ENCODE measurements at regions not wholly inside any gene's neighbourhood (a gene's known extent, or its start where the extent isn't known, plus 50 kb on each side); places are given as distances from the start of the nearest gene placed in this dataset.

- no peak for DNase-seq (ENCODE audit: low read depth)
Measured at GRCh38 chr6:91982559-91982958, 1395.7 kb upstream of the MAP3K7 start.

DNA sequence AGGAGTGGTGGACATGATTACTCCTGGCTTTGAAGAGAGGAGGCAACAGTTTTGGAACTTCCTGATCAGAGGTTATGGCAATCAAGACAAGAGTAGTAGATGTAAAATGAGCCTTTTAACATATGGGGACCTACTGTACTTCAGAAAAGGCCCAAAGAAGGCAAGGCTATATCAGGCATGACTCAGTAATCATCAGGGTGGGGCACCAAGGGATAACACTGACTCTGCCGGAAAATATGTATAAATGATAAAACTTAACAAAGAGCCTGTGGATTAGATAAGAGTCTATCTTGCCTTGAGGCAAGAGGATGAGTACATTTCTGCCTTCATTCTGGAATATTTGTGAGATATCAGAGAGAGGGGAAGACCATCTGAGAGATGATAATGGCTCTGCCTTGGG is 1389.9 kb upstream of the MAP3K7 start:
- H3K4me3 ChIP-seq (ENCODE audit: low read depth, low read length) = no peak overlapping the region
- TF ChIP-seq, protein P1, sequence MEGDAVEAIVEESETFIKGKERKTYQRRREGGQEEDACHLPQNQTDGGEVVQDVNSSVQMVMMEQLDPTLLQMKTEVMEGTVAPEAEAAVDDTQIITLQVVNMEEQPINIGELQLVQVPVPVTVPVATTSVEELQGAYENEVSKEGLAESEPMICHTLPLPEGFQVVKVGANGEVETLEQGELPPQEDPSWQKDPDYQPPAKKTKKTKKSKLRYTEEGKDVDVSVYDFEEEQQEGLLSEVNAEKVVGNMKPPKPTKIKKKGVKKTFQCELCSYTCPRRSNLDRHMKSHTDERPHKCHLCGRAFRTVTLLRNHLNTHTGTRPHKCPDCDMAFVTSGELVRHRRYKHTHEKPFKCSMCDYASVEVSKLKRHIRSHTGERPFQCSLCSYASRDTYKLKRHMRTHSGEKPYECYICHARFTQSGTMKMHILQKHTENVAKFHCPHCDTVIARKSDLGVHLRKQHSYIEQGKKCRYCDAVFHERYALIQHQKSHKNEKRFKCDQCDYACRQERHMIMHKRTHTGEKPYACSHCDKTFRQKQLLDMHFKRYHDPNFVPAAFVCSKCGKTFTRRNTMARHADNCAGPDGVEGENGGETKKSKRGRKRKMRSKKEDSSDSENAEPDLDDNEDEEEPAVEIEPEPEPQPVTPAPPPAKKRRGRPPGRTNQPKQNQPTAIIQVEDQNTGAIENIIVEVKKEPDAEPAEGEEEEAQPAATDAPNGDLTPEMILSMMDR (IDR thresholded peaks at IDR 0.05; ENCODE audit: control insufficient read depth, extremely low read depth, insufficient read depth) = no peak
- DNase-seq (ENCODE audit: low read depth) = no peak

More at GRCh38 chr6:91982559-91982958, 1395.7 kb upstream of the MAP3K7 start:
- no peak overlapping the region for H3K4me3 ChIP-seq (ENCODE audit: low read depth, low read length)
- TF ChIP-seq, protein P1 (IDR thresholded peaks at IDR 0.05; ENCODE audit: control insufficient read depth, extremely low read depth, insufficient read depth) = no peak

GRCh38 chr6:91970700-91971099 is 1383.8 kb upstream of the MAP3K7 start:
- no peak for DNase-seq (ENCODE audit: low read depth)
- TF ChIP-seq, protein P1 (IDR thresholded peaks at IDR 0.05; ENCODE audit: control insufficient read depth, extremely low read depth, insufficient read depth) = no peak
- H3K4me3 ChIP-seq (ENCODE audit: low read depth, low read length) = no peak overlapping the region

GRCh38 chr6:91965872-91966271 is 1379.0 kb upstream of the MAP3K7 start:
- TF ChIP-seq, protein P1 (IDR thresholded peaks at IDR 0.05; ENCODE audit: control insufficient read depth, extremely low read depth, insufficient read depth) = no peak
- DNase-seq (ENCODE audit: low read depth) = no peak
- no peak overlapping the region for H3K4me3 ChIP-seq (ENCODE audit: low read depth, low read length)

DNA sequence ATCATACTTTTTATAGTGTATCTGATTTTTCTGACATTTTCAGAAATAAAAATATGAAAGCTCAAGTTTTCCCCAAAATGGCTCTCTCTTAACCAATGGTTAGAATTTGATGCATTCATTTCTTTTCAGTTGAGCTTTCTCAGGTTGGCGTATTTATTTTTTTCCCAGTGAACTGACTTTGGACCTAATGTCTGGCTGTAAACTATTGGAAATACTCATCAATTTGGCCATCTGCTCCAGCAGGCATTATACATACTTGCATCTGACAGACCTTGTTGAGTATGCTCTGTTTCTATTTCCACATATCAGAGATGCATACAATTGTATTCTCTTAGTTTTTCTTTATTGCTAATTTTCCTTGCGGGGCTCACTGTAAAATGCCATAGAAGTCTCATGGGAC is 1374.8 kb upstream of the MAP3K7 start:
- TF ChIP-seq, protein P1 (IDR thresholded peaks at IDR 0.05; ENCODE audit: control insufficient read depth, extremely low read depth, insufficient read depth) = no peak
- no peak for DNase-seq (ENCODE audit: low read depth)
- H3K4me3 ChIP-seq (ENCODE audit: low read depth, low read length) = no peak overlapping the region

- H3K4me3 ChIP-seq (ENCODE audit: low read depth, low read length) = no peak overlapping the region
- DNase-seq (ENCODE audit: low read depth) = no peak
Measured at GRCh38 chr6:91961236-91961635, 1374.4 kb upstream of the MAP3K7 start.

DNA sequence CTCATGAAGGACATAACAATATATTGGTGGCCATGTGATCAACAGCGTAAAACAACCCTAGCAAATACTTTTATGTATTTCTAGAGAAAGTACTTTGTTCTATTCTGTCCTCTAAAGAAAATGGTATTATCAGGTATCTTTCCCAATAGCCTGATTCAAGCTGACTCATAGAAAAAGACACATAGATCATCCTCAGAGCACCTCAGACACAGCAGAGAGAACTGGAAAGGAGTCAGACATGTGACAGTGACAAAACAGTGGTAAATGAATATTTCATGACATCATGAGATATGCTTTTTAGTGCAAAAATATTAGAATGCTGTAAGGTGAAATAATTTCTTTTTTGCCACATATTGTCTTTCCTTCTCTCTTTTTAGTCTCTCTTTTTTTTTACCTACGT is 1355.0 kb upstream of the MAP3K7 start:
- TF ChIP-seq, protein P1 (IDR thresholded peaks at IDR 0.05; ENCODE audit: control insufficient read depth, extremely low read depth, insufficient read depth) = no peak
- no peak for DNase-seq (ENCODE audit: low read depth)
- H3K4me3 ChIP-seq (ENCODE audit: low read depth, low read length) = no peak overlapping the region

More at GRCh38 chr6:91961236-91961635, 1374.4 kb upstream of the MAP3K7 start:
- TF ChIP-seq, protein P1 (IDR thresholded peaks at IDR 0.05; ENCODE audit: control insufficient read depth, extremely low read depth, insufficient read depth) = no peak
